Transverse colon (tissue), 4 donors: ENCODE measurements at regions not wholly inside any gene's neighbourhood (a gene's known extent, or its start where the extent isn't known, plus 50 kb on each side); places are given as distances from the start of the nearest gene placed in this dataset.

Experiments used
- DNase-seq: peaks from one replicate; pipeline ENCODE4 v3.0.0-alpha.2; 2019
- H3K27ac ChIP-seq, 4 donors: fragments of 200-600 bp; sonication (generic); 2 replicates each; pipeline ENCODE4 v1.5.1; 2016 to 2018; ENCODE audit warnings: inconsistent platforms in 4 of 4
- H3K27me3 ChIP-seq: fragments of 200-600 bp; sonication (generic); 2 replicates; pipeline ENCODE4 v1.5.1; 2017; ENCODE audit warnings: inconsistent platforms
- H3K36me3 ChIP-seq, 4 donors: fragments of 200-600 bp; sonication (generic); 2 replicates each; pipeline ENCODE4 v1.5.1; 2017 to 2019; ENCODE audit warnings: inconsistent platforms in 4 of 4
- H3K4me1 ChIP-seq, 4 donors: fragments of 200-600 bp; sonication (generic); 2 replicates each; pipeline ENCODE4 v1.5.1; 2017 to 2020; ENCODE audit warnings: inconsistent platforms in 4 of 4
- H3K4me3 ChIP-seq, 4 donors: fragments of 200-600 bp; sonication (generic); 1 replicate in 1 of 4; 2 replicates in 3 of 4; pipeline versions ENCODE4 v1.5.1 to v1.6.1; 2017 to 2019; ENCODE audit warnings: inconsistent platforms in 4 of 4
- H3K9me3 ChIP-seq, 2 donors: fragments of 200-600 bp; sonication (generic); 2 replicates each; pipeline ENCODE4 v1.5.1; 2017 to 2019; ENCODE audit warnings: inconsistent platforms in 2 of 2
- EP300 ChIP-seq: sonication (generic); formaldehyde crosslinking; IDR thresholded peaks from one replicate; pipeline ENCODE4 v1.6.1; 2017; ENCODE audit warnings: antibody characterized with exemption, low read depth
- POLR2A ChIP-seq: fragments of 450-650 bp; IDR thresholded peaks from one replicate; pipeline ENCODE4 v1.6.1; 2016; ENCODE audit warnings: antibody characterized with exemption, mild to moderate bottlenecking, moderate library complexity
- POLR2AphosphoS5 ChIP-seq, 3 donors: sonication (generic); formaldehyde crosslinking; IDR thresholded peaks; one replicate each; pipeline ENCODE4 v1.6.1; 2016; ENCODE audit warnings: antibody characterized with exemption in 3 of 3
- WGBS, 2 donors: methylation state at CpG; one replicate each; pipeline ENCODE4 v1.1.5; 2018; ENCODE audit warnings: low coverage in 1 of 2; 5-methylcytosine and 5-hydroxymethylcytosine counted together
- in situ Hi-C, 4 donors: fragments of 200-750 bp; cut with MboI; loops; one replicate each; pipeline versions ENCODE4 v1.15.0 to v1.15.1; 2017; ENCODE audit warnings: low sequenced_read_pairs in 3 of 4, low pct_ligation_motif_present in 1 of 4, low pct_unique_long_range_greater_than_20kb in 1 of 4
- intact Hi-C: fragments of 100-400 bp; cut with DNase I; formaldehyde crosslinking; loops from one replicate; pipeline ENCODE4 v1.15.1; 2023; ENCODE audit warnings: low total_unique reads
- TF ChIP-seq, protein P1 (sequence below), 5 experiments: fragments of 200-600 bp in 3 of 5; fragments of 450-650 bp in 2 of 5; sonication (generic) in 3 of 5; IDR thresholded peaks; 1 replicate in 2 of 5; 2 replicates in 3 of 5; pipeline ENCODE4 v1.5.1; 2016 to 2017; ENCODE audit warnings: antibody characterized with exemption in 5 of 5, inconsistent platforms in 3 of 5, mild to moderate bottlenecking in 2 of 5, moderate library complexity in 1 of 5

DNA sequence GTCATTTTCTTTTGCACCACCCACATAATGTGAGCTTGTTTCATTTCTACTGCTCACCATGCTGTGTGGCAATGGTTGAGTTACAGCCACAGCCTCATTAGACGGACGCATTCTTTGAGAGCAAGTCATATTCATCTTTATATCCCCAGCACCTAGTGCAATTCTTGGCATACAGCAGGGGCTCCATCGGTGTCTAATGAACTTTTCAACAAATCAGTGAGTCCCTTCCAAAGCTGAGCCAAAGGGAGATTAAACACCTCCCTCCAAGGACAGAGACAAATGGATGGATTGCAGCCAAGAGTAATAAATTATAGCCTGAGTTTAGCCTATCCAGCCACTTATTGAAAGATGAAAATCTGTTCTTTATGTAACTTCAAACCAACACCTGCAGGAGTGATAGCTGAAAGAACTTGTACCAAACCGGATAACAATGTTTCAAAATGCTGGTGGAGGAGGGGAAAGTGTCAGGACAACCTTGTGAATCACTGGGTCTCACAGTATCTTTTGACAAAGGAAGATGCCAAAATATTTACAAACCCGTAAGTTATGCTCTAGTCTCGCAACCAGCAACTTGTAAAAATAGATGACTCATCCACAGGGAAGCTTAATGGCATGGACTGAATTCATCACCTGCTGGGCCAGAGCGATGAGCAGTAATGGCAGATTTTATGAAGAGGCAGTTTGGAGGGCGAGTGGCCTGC lies 139.0 kb downstream of the PXDC1 start:
- no peak for DNase-seq
- H3K9me3 ChIP-seq = no peaks in the 10 kb centered on the region
- TF ChIP-seq POLR2AphosphoS5 (IDR thresholded peaks at IDR 0.05) (peak in 2 of 3 donors; percentile 6 to 42), POLR2A (no peak), EP300 (no peak)
- TF ChIP-seq, protein P1, sequence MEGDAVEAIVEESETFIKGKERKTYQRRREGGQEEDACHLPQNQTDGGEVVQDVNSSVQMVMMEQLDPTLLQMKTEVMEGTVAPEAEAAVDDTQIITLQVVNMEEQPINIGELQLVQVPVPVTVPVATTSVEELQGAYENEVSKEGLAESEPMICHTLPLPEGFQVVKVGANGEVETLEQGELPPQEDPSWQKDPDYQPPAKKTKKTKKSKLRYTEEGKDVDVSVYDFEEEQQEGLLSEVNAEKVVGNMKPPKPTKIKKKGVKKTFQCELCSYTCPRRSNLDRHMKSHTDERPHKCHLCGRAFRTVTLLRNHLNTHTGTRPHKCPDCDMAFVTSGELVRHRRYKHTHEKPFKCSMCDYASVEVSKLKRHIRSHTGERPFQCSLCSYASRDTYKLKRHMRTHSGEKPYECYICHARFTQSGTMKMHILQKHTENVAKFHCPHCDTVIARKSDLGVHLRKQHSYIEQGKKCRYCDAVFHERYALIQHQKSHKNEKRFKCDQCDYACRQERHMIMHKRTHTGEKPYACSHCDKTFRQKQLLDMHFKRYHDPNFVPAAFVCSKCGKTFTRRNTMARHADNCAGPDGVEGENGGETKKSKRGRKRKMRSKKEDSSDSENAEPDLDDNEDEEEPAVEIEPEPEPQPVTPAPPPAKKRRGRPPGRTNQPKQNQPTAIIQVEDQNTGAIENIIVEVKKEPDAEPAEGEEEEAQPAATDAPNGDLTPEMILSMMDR (IDR thresholded peaks at IDR 0.05) = no peak
- no peaks in the 10 kb centered on the region for H3K27me3 ChIP-seq
- 47 to 57% methylated on average over 7 to 8 of the region's 8 CpGs for WGBS, 2 donors
- no peaks in the 10 kb centered on the region for H3K36me3 ChIP-seq
- no peak overlapping the region for H3K4me3 ChIP-seq
- H3K4me1 ChIP-seq = no peaks in the 10 kb centered on the region
- intact Hi-C loops (no loop called here), in situ Hi-C loops (no loop called here)
- H3K27ac ChIP-seq = peak overlapping the region in 3 of 4 donors; percentile 1 to 18 (median 12)

DNA sequence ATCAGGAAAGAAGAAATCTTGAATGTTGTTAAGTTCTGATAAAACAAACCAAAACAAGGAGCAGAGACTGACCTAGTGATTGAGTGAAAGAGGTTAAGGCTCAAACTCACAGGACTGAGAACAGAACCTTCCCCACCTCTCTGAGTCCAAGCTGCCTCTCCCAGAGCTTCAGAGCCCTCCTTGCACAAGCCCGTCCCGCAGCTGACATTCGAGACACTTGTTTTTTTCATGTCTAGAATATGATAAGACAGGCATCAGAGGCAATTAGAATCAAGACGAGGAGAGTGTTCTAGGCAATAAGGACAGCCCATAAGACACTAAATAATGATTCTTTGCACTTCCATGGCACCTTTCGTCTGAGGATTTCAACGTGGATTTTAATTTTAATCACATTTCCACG lies 140.6 kb downstream of the PXDC1 start:
- H3K27ac ChIP-seq = no peak overlapping the region
- no peak overlapping the region for H3K4me3 ChIP-seq
- in situ Hi-C loops (no loop called here), intact Hi-C loops (no loop called here)
- no peaks in the 10 kb centered on the region for H3K36me3 ChIP-seq
- no peaks in the 10 kb centered on the region for H3K9me3 ChIP-seq
- no peaks in the 10 kb centered on the region for H3K4me1 ChIP-seq
- H3K27me3 ChIP-seq = no peaks in the 10 kb centered on the region
- TF ChIP-seq, protein P1 (IDR thresholded peaks at IDR 0.05) = no peak
- TF ChIP-seq POLR2A = no peak
- TF ChIP-seq POLR2AphosphoS5 (IDR thresholded peaks at IDR 0.05) = no peak
- TF ChIP-seq EP300 = no peak
- no peak for DNase-seq
- 80 to 83% methylated on average over 4 to 7 of the region's 7 CpGs for WGBS, 2 donors

DNA sequence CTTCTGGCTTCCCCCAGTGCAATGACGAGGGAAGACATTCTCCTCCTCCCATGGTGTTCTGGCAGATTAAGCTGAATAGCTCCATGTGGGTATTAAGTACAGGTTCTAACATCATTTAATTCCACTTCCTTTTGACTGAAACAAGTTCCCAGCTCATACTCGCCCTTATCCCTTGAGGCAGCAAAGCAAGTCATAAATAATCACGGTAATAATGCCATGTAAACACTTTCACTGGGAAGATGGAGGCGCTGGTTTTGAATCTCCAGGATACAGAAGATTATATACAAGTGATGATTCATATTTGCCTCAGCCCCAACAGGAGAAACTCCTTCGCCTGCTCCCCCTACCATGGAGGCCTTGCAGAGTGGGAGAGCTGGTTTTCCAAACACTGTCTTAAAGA lies 141.3 kb downstream of the PXDC1 start:
- WGBS, 2 donors = 42 to 52% methylated on average over 5 of the region's 5 CpGs
- Histone ChIP-seq H3K36me3 (no peaks in the 10 kb centered on the region), H3K4me3 (no peak overlapping the region), H3K27ac (no peak overlapping the region), H3K4me1 (no peaks in the 10 kb centered on the region), H3K27me3 (no peaks in the 10 kb centered on the region), H3K9me3 (no peaks in the 10 kb centered on the region)
- in situ Hi-C loops (no loop called here), intact Hi-C loops (no loop called here)
- no peak for DNase-seq
- TF ChIP-seq EP300 = no peak
- TF ChIP-seq, protein P1 (IDR thresholded peaks at IDR 0.05) = no peak
- no peak for TF ChIP-seq POLR2A
- no peak for TF ChIP-seq POLR2AphosphoS5 (IDR thresholded peaks at IDR 0.05)

DNA sequence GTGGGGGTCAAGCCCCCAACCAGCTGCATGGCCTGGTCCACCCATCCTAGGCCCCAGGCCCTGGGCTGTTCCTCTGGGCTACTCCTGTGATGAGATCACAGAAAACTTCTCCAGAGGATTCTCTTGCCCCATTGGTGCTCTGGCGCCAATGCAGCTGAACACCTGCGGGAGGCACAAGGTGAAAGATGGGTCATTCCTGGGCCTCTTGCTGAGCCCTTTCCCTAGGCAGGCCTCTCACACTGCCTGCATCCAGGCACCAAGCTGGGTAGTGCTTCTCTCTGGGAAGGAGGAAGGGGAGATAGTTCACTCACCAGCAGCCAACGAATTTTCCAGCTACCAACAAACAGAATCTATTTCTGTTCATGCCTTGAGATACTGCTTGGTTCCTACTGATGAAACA lies 142.1 kb downstream of the PXDC1 start:
- no peaks in the 10 kb centered on the region for H3K9me3 ChIP-seq
- no peak for DNase-seq
- H3K4me3 ChIP-seq = no peak overlapping the region
- in situ Hi-C loops = no loop called here
- intact Hi-C loops = no loop called here
- 85% methylated on average over 3 of the region's 3 CpGs; no CpG with 5 or more reads in 1 of the 2 donors for WGBS, 2 donors
- no peaks in the 10 kb centered on the region for H3K27me3 ChIP-seq
- H3K27ac ChIP-seq = no peak overlapping the region
- H3K36me3 ChIP-seq = no peaks in the 10 kb centered on the region
- H3K4me1 ChIP-seq = no peaks in the 10 kb centered on the region
- TF ChIP-seq, protein P1 (IDR thresholded peaks at IDR 0.05) = no peak
- TF ChIP-seq POLR2A = no peak
- TF ChIP-seq EP300 = no peak
- TF ChIP-seq POLR2AphosphoS5 (IDR thresholded peaks at IDR 0.05) = no peak
